Naive thymus-derived CD4-positive, alpha-beta T cell (primary cell): ENCODE measurements at regions not wholly inside any gene's neighbourhood (a gene's known extent, or its start where the extent isn't known, plus 50 kb on each side); places are given as distances from the start of the nearest gene placed in this dataset.

ENCODE experiments used
- ATAC-seq: fragments of 150-1000 bp; cut with Tn5 transposase; 2 replicates; pipeline ENCODE4 v1.10.0; 2021; ENCODE audit warnings: mild to moderate bottlenecking, moderate library complexity
- CTCF ChIA-PET: fragments of 350-600 bp; sonication (Branson Sonifier 250); formaldehyde crosslinking; loops from one replicate; lab custom pipeline; 2021; ENCODE audit warnings: antibody characterized with exemption; lab: Charles Lee
- POLR2A ChIA-PET: fragments of 350-600 bp; sonication (Branson Sonifier 250); formaldehyde crosslinking; loops from one replicate; lab custom pipeline; 2021; ENCODE audit warnings: antibody characterized with exemption, inconsistent platforms; lab: Charles Lee
- DNase-seq, 9 donors: peaks; one replicate each; pipeline versions ENCODE4 v3.0.0 to v3.0.0-alpha.2; 2020 to 2022; ENCODE audit warnings: mixed read lengths in 1 of 9
- H3K27ac ChIP-seq: one replicate; pipeline ENCODE4 v1.7.0; 2013; ENCODE audit warnings: mild to moderate bottlenecking, low read depth, low read length, moderate library complexity
- H3K27me3 ChIP-seq, 2 donors: one replicate each; pipeline ENCODE4 v1.7.0; 2013; ENCODE audit warnings: low read length in 2 of 2, mild to moderate bottlenecking in 2 of 2, moderate library complexity in 2 of 2; ENCODE audit not compliant: control insufficient read depth in 2 of 2, insufficient read depth in 2 of 2
- H3K36me3 ChIP-seq, 3 experiments: 1 replicate in 2 of 3; 2 replicates in 1 of 3; pipeline ENCODE4 v1.7.0; 2013; ENCODE audit warnings: low read length in 3 of 3, mild to moderate bottlenecking in 3 of 3, moderate library complexity in 1 of 3; ENCODE audit not compliant: insufficient read depth in 3 of 3, control insufficient read depth in 2 of 3
- H3K4me1 ChIP-seq, 2 donors: one replicate each; pipeline ENCODE4 v1.7.0; 2013; ENCODE audit warnings: low read length in 2 of 2, mild to moderate bottlenecking in 2 of 2, moderate library complexity in 1 of 2; ENCODE audit not compliant: control insufficient read depth in 2 of 2, insufficient read depth in 2 of 2
- H3K4me3 ChIP-seq: 2 replicates; pipeline ENCODE4 v1.7.0; 2013; ENCODE audit warnings: mild to moderate bottlenecking, low read length
- H3K9me3 ChIP-seq, 3 experiments: 1 replicate in 2 of 3; 2 replicates in 1 of 3; pipeline ENCODE4 v1.7.0; 2013; ENCODE audit warnings: low read length in 3 of 3; ENCODE audit not compliant: control insufficient read depth in 2 of 3
- H3K27ac Mint-ChIP-seq, 9 donors: one replicate each; pipeline ENCODE4 v1.8.0; 2020 to 2022; ENCODE audit warnings: mixed read lengths in 9 of 9, mild to moderate bottlenecking in 8 of 9, moderate library complexity in 5 of 9, inconsistent platforms in 2 of 9
- H3K27me3 Mint-ChIP-seq, 5 donors: one replicate each; pipeline ENCODE4 v1.8.0; 2021 to 2022; ENCODE audit warnings: mixed read lengths in 5 of 5, mild to moderate bottlenecking in 1 of 5
- H3K36me3 Mint-ChIP-seq, 5 donors: one replicate each; pipeline ENCODE4 v1.8.0; 2020 to 2022; ENCODE audit warnings: mixed read lengths in 5 of 5, mild to moderate bottlenecking in 3 of 5, inconsistent platforms in 1 of 5
- H3K4me1 Mint-ChIP-seq, 7 donors: one replicate each; pipeline ENCODE4 v1.8.0; 2020 to 2022; ENCODE audit warnings: mixed read lengths in 7 of 7, mild to moderate bottlenecking in 3 of 7, inconsistent platforms in 1 of 7
- H3K4me3 Mint-ChIP-seq, 10 donors: one replicate each; pipeline ENCODE4 v1.8.0; 2020 to 2022; ENCODE audit warnings: mild to moderate bottlenecking in 10 of 10, mixed read lengths in 10 of 10, moderate library complexity in 6 of 10, inconsistent platforms in 2 of 10
- H3K9me3 Mint-ChIP-seq, 11 donors: one replicate each; pipeline ENCODE4 v1.8.0; 2020 to 2022; ENCODE audit warnings: mixed read lengths in 11 of 11, mild to moderate bottlenecking in 4 of 11, inconsistent platforms in 1 of 11, moderate library complexity in 1 of 11
- intact Hi-C, 2 donors: fragments of 100-400 bp; cut with micrococcal nuclease; formaldehyde crosslinking; loops; one replicate each; pipeline ENCODE4 v1.15.1; 2023

DNA sequence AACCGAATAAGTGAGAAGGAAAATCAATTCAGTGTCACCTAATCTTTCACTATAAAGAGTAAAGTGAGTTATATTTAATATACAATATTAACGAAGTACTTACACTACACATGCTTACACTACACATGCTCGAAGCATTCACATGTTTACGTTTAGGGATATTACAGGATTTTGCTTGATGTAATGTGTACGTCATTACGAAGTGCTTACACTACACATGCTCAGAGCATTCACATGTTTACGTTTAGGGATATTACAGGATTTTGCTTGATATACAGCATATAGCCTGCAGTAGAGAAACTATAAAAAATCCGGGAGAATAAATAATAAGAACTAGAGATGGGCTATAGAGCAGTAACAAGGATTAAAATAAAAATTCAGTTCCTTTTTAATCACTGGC, 538.8 kb upstream of the CXADR start:
- no peaks in the 10 kb centered on the region for H3K9me3 ChIP-seq
- Mint-ChIP-seq H3K36me3 (no peaks in the 10 kb centered on the region), H3K4me1 (no peaks in the 10 kb centered on the region), H3K27me3 (no peaks in the 10 kb centered on the region), H3K9me3 (peaks cover 0 to 16% (median 4%) of the 10 kb centered on the region in 11 donors), H3K27ac (no peak overlapping the region), H3K4me3 (no peak overlapping the region)
- H3K4me3 ChIP-seq = no peak overlapping the region
- H3K27me3 ChIP-seq = no peaks in the 10 kb centered on the region
- intact Hi-C loops = no loop called here
- no peaks in the 10 kb centered on the region for H3K36me3 ChIP-seq
- ChIA-PET POLR2A (no interaction called here), CTCF (no interaction called here)
- no peak overlapping the region for H3K27ac ChIP-seq
- H3K4me1 ChIP-seq = no peaks in the 10 kb centered on the region
- ATAC-seq (no peak), DNase-seq (no peak)

DNA sequence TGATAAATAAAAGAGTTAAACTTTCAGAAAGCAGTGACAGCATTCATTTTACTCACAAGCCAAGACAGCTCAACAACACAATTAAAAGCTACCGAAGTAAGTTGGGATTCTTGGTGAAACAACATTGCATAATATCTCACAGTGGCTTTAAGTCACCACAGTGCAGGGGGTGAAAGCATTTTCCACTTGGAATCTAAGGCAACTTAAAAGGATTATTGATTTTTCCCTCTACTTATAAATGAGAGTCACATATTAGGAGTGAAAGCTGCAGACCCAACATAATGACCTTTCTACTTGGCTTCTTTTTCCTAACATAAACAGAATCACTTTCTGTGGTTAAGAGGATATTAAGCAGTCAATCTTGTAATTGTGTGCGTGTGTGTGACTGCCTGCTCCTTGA, 536.6 kb upstream of the CXADR start:
- intact Hi-C loops = no loop called here
- CTCF ChIA-PET = interaction anchor here (1.3 kb wide), 1 partner anchor 15 kb away, joined by 4 read pairs; no protein-coding TSS in a partner anchor

DNA sequence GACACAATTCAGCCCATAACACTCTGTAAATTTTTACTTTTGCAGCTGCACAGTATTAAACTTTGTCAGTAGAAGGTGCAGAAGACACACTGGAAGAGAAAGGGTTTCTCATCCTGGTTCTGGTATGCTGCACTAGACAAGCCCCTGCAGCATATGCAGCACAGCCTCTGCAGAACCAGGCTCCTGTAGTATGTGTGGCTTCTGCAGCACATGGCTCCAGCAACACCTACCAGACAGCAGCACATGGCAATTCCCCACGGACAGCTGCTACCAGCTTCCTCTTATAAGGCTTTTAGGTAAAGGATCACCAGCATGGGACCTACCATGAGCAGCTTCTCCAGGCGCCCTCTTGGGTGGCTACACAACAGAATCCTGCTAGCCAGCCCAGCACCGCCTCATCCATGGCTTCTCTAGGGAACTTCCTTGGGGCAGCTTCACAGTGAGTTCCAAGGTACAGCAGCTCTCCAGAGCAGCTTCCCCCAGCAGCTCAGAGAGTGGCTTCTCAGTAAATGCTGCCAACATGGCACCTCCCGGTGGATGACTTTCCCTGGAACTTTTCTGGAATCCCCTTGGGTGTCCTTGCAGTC, 534.4 kb upstream of the CXADR start:
- POLR2A ChIA-PET = no interaction called here
- no peaks in the 10 kb centered on the region for H3K36me3 Mint-ChIP-seq
- intact Hi-C loops = no loop called here
- Histone ChIP-seq H3K36me3 (no peaks in the 10 kb centered on the region), H3K4me3 (no peak overlapping the region), H3K9me3 (no peaks in the 10 kb centered on the region), H3K4me1 (no peaks in the 10 kb centered on the region), H3K27me3 (no peaks in the 10 kb centered on the region), H3K27ac (no peak overlapping the region)
- no peaks in the 10 kb centered on the region for H3K27me3 Mint-ChIP-seq
- DNase-seq = no peak
- CTCF ChIA-PET = no interaction called here
- H3K9me3 Mint-ChIP-seq = peaks cover 0 to 10% (median 5%) of the 10 kb centered on the region in 11 donors
- no peak for ATAC-seq
- no peak overlapping the region for H3K4me3 Mint-ChIP-seq
- H3K27ac Mint-ChIP-seq = no peak overlapping the region
- H3K4me1 Mint-ChIP-seq = no peaks in the 10 kb centered on the region

More for the DNA sequence above, 536.6 kb upstream of the CXADR start:
- POLR2A ChIA-PET = no interaction called here
- Mint-ChIP-seq H3K27me3 (no peaks in the 10 kb centered on the region), H3K4me1 (no peaks in the 10 kb centered on the region), H3K4me3 (no peak overlapping the region), H3K9me3 (peaks cover 0 to 12% (median 5%) of the 10 kb centered on the region in 11 donors), H3K27ac (no peak overlapping the region), H3K36me3 (no peaks in the 10 kb centered on the region)
- Histone ChIP-seq H3K27ac (no peak overlapping the region), H3K4me3 (no peak overlapping the region), H3K4me1 (no peaks in the 10 kb centered on the region), H3K9me3 (no peaks in the 10 kb centered on the region), H3K27me3 (no peaks in the 10 kb centered on the region), H3K36me3 (no peaks in the 10 kb centered on the region)
- DNase-seq (no peak), ATAC-seq (no peak)

DNA sequence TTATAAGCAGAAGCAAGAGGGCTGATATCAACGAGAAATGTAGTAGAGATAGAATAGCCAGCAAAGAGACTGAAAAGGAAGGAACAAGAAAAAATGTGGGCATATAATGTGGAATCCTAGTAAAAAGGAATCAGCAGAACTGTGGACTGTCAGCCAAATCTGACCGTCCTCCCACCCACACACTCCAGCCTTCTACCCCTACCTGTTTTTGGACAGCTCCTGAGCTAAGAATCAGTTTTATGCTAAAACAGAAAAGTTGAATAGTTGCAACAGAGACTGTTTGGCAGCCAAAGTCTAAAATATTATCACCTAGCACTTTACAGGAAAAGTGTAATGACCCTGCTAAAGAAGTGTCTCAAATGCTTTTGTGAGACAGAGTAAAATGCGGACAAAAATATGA, 533.3 kb upstream of the CXADR start:
- ChIA-PET CTCF (no interaction called here), POLR2A (no interaction called here)
- H3K27me3 Mint-ChIP-seq = no peaks in the 10 kb centered on the region
- H3K4me1 ChIP-seq = no peaks in the 10 kb centered on the region
- H3K27ac ChIP-seq = no peak overlapping the region
- no peak overlapping the region for H3K4me3 Mint-ChIP-seq
- intact Hi-C loops = no loop called here
- no peaks in the 10 kb centered on the region for H3K36me3 ChIP-seq
- no peaks in the 10 kb centered on the region for H3K27me3 ChIP-seq
- ATAC-seq (no peak), DNase-seq (no peak)
- H3K9me3 ChIP-seq = no peaks in the 10 kb centered on the region
- H3K4me1 Mint-ChIP-seq = no peaks in the 10 kb centered on the region
- peaks cover 0 to 10% (median 5%) of the 10 kb centered on the region in 11 donors for H3K9me3 Mint-ChIP-seq
- H3K36me3 Mint-ChIP-seq = no peaks in the 10 kb centered on the region
- no peak overlapping the region for H3K4me3 ChIP-seq
- no peak overlapping the region for H3K27ac Mint-ChIP-seq

DNA sequence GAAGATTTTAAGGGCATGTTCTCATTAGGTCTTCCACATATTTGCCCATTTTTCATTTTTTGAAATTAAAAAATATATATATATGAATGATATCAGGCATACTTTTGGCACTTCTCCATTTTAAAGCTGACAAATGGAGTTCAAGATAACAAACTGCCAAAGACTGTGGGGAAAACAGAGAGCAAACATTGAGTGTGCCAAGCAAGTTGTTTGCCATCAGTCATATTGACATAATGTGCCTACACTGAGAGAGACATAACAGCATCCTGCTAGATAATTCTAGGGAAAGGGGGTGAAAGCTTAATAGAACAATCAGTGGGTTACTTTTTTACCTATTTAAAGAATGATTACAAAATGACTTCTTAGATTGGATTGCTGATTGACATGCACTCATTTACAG, 529.4 kb upstream of the CXADR start:
- Histone ChIP-seq H3K27me3 (no peaks in the 10 kb centered on the region), H3K36me3 (no peaks in the 10 kb centered on the region), H3K4me3 (no peak overlapping the region), H3K27ac (no peak overlapping the region), H3K9me3 (no peaks in the 10 kb centered on the region), H3K4me1 (no peaks in the 10 kb centered on the region)
- Mint-ChIP-seq H3K36me3 (no peaks in the 10 kb centered on the region), H3K27me3 (no peaks in the 10 kb centered on the region), H3K27ac (no peak overlapping the region), H3K4me3 (no peak overlapping the region), H3K4me1 (no peaks in the 10 kb centered on the region), H3K9me3 (peaks cover 0 to 7% (median 3%) of the 10 kb centered on the region in 11 donors)
- POLR2A ChIA-PET = no interaction called here
- ATAC-seq = no peak
- DNase-seq = no peak
- intact Hi-C loops = no loop called here
- CTCF ChIA-PET = no interaction called here

DNA sequence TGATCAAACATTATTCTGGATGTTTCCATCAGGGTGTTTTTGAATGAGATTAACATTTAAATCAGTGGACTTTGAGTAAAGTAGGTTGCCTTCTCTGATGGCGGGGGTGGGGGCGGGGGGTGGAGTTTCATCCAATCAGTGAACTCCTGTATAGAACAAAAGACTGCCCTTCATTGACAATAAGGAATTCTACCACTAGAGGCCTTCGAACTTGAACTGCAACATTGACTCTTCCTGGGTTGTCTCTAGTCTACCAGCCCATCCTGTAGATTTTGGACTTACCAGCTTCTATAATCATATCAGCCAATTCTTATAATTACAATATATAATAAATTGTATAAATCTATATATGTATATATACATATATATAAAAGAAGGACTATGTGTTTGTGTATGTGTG, 520.4 kb upstream of the CXADR start:
- H3K27me3 ChIP-seq = no peaks in the 10 kb centered on the region
- no peaks in the 10 kb centered on the region for H3K36me3 ChIP-seq
- CTCF ChIA-PET = no interaction called here
- H3K4me1 ChIP-seq = no peaks in the 10 kb centered on the region
- ATAC-seq (no peak), DNase-seq (no peak)
- Mint-ChIP-seq H3K9me3 (peaks cover 0 to 22% (median 0%) of the 10 kb centered on the region in 11 donors), H3K4me1 (no peaks in the 10 kb centered on the region), H3K27me3 (no peaks in the 10 kb centered on the region), H3K36me3 (no peaks in the 10 kb centered on the region), H3K4me3 (no peak overlapping the region), H3K27ac (no peak overlapping the region)
- no peak overlapping the region for H3K27ac ChIP-seq
- intact Hi-C loops = no loop called here
- H3K9me3 ChIP-seq = no peaks in the 10 kb centered on the region
- no peak overlapping the region for H3K4me3 ChIP-seq
- POLR2A ChIA-PET = no interaction called here

DNA sequence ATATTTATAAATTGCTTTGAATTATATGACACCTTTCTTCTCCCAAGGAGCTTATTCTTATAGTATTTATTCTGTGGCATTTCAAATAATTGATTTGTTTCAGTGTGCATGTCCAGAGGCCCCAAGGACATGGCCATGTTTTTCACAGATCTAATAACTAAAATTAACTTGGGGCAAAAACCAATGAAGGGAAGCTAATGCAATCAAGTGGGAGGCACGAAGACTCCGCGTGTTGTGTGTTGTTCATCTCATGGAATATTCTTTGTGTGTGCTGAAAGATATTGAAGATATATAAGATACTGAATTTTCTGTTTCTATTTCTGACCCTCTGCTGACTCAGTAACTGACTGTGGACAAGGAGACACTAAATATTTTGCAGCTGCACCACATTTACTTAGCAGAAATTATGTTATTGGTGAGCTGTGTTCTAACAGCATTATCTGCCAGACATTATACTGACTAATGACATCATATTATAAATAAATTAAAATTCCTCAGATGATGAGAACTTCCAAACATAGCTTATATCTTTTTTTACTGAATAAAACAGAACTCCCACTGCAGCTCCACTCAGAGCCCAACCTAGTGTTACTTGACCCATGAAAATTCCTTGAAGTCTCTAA, 519.3 kb upstream of the CXADR start:
- H3K4me1 Mint-ChIP-seq = no peaks in the 10 kb centered on the region
- Histone ChIP-seq H3K4me3 (no peak overlapping the region), H3K27ac (no peak overlapping the region), H3K9me3 (no peaks in the 10 kb centered on the region), H3K4me1 (no peaks in the 10 kb centered on the region), H3K27me3 (no peaks in the 10 kb centered on the region), H3K36me3 (no peaks in the 10 kb centered on the region)
- no peak for DNase-seq
- ATAC-seq = no peak
- H3K9me3 Mint-ChIP-seq = peaks cover 0 to 16% (median 0%) of the 10 kb centered on the region in 11 donors
- intact Hi-C loops = no loop called here
- no peak overlapping the region for H3K27ac Mint-ChIP-seq
- CTCF ChIA-PET = no interaction called here
- H3K27me3 Mint-ChIP-seq = no peaks in the 10 kb centered on the region
- POLR2A ChIA-PET = no interaction called here
- H3K36me3 Mint-ChIP-seq = no peaks in the 10 kb centered on the region
- no peak overlapping the region for H3K4me3 Mint-ChIP-seq
